ENCODE measurements at regions not wholly inside any gene's neighbourhood (a gene's known extent, or its start where the extent isn't known, plus 50 kb on each side); places are given as distances from the start of the nearest gene placed in this dataset.

- Histone ChIP-seq H4K20me1 (ENCODE audit: insufficient read depth) (no peaks in the 10 kb centered on the region), H3K4me3 (replicated peaks in 1 of 2; ENCODE audit: low read depth in 1 of 2, low read length in 2 of 2) (no peak overlapping the region), H3K36me3 (ENCODE audit: control insufficient read depth in 1 of 2, insufficient read depth in 2 of 2, low read length in 2 of 2) (no peaks in the 10 kb centered on the region), H3K4me1 (ENCODE audit: control insufficient read depth in 1 of 2, insufficient read depth in 2 of 2, low read length in 2 of 2) (no peaks in the 10 kb centered on the region), H3K27ac (ENCODE audit: low read depth, low read length) (no peak overlapping the region), H2AFZ (ENCODE audit: low read depth, low read length, poor library complexity, severe bottlenecking) (no peak overlapping the region), H3K9me2 (ENCODE audit: insufficient read depth) (no peaks in the 10 kb centered on the region), H3K27me3 (ENCODE audit: insufficient read depth, low read length) (no peaks in the 10 kb centered on the region), H3K9ac (ENCODE audit: low read length) (no peak overlapping the region), H3K9me3 (ENCODE audit: control insufficient read depth in 1 of 2, insufficient read depth in 1 of 2, low read depth in 1 of 2, low read length in 2 of 2) (no peaks in the 10 kb centered on the region), H3K4me2 (ENCODE audit: low read length) (no peak overlapping the region), H3K79me2 (ENCODE audit: insufficient read depth, low read length) (no peaks in the 10 kb centered on the region)
- no TSS peak for BruUV-seq (replicated peaks)
- intact Hi-C loops (cut with micrococcal nuclease) = no loop called here
- TF ChIP-seq RAD21 (IDR thresholded peaks at IDR 0.05; ENCODE audit: low read depth) = no peak
- TF ChIP-seq MAX (IDR thresholded peaks at IDR 0.05) = no peak
- TF ChIP-seq SP1 (IDR thresholded peaks at IDR 0.05; ENCODE audit: low read depth) = no peak
- TF ChIP-seq POLR2AphosphoS5 (IDR thresholded peaks at IDR 0.05; ENCODE audit: low read depth, low read length) = no peak
- no peak for TF ChIP-seq SRF (IDR thresholded peaks at IDR 0.05; ENCODE audit: low read depth)
- TF ChIP-seq CBX3 (IDR thresholded peaks at IDR 0.05; ENCODE audit: low read depth) = no peak
- TF ChIP-seq SIN3A (IDR thresholded peaks at IDR 0.05; ENCODE audit: low read depth) = no peak
- TF ChIP-seq EGR1 (IDR thresholded peaks at IDR 0.05; ENCODE audit: low read depth) = no peak
- TF ChIP-seq CEBPB (IDR thresholded peaks at IDR 0.05; ENCODE audit: low read depth) = no peak
- DNase-seq (ENCODE audit: low read depth, low spot score) = no peak
- RAD21 ChIA-PET (ENCODE audit: low non-redundant PET in 1 of 2, low total read pairs in 2 of 2, uncharacterized antibody in 2 of 2, unreplicated experiment in 2 of 2) = no interaction called here
- ATAC-seq = no peak
- POLR2A ChIA-PET = no interaction called here
- CTCF ChIA-PET = no interaction called here
Observed at GRCh38 chr13:85724546-85725432, 74.4 kb downstream of the SLITRK6 start.

- Histone ChIP-seq H3K4me3 (replicated peaks in 1 of 2; ENCODE audit: low read depth in 1 of 2, low read length in 2 of 2) (no peak overlapping the region), H4K20me1 (ENCODE audit: insufficient read depth) (no peaks in the 10 kb centered on the region), H3K4me1 (ENCODE audit: control insufficient read depth in 1 of 2, insufficient read depth in 2 of 2, low read length in 2 of 2) (no peaks in the 10 kb centered on the region), H3K27ac (ENCODE audit: low read depth, low read length) (no peak overlapping the region), H3K9ac (ENCODE audit: low read length) (no peak overlapping the region), H3K36me3 (ENCODE audit: control insufficient read depth in 1 of 2, insufficient read depth in 2 of 2, low read length in 2 of 2) (no peaks in the 10 kb centered on the region), H3K4me2 (ENCODE audit: low read length) (no peak overlapping the region), H3K27me3 (ENCODE audit: insufficient read depth, low read length) (no peaks in the 10 kb centered on the region), H3K9me3 (ENCODE audit: control insufficient read depth in 1 of 2, insufficient read depth in 1 of 2, low read depth in 1 of 2, low read length in 2 of 2) (no peaks in the 10 kb centered on the region), H3K79me2 (ENCODE audit: insufficient read depth, low read length) (no peaks in the 10 kb centered on the region), H3K9me2 (ENCODE audit: insufficient read depth) (no peaks in the 10 kb centered on the region), H2AFZ (ENCODE audit: low read depth, low read length, poor library complexity, severe bottlenecking) (no peak overlapping the region)
- DNase-seq (ENCODE audit: low read depth, low spot score) (no peak), ATAC-seq (no peak)
- ChIA-PET RAD21 (ENCODE audit: low non-redundant PET in 1 of 2, low total read pairs in 2 of 2, uncharacterized antibody in 2 of 2, unreplicated experiment in 2 of 2) (no interaction called here), CTCF (no interaction called here), POLR2A (no interaction called here)
- BruUV-seq (replicated peaks) = no TSS peak
- intact Hi-C loops (cut with micrococcal nuclease) = no loop called here
- TF ChIP-seq REST (IDR thresholded peaks at IDR 0.05; ENCODE audit: low read depth) (no peak), ELF1 (IDR thresholded peaks at IDR 0.05; ENCODE audit: borderline replicate concordance, low read depth) (no peak), EGR1 (IDR thresholded peaks at IDR 0.05; ENCODE audit: low read depth) (no peak), ZNF274 (IDR thresholded peaks at IDR 0.05; ENCODE audit: low read depth, low read length) (no peak), JUND (IDR thresholded peaks at IDR 0.05) (no peak), ATF3 (IDR thresholded peaks at IDR 0.05) (no peak), SIN3A (IDR thresholded peaks at IDR 0.05; ENCODE audit: low read depth) (no peak), POLR2A (IDR thresholded peaks at IDR 0.05; ENCODE audit: borderline replicate concordance, extremely low read depth, insufficient read depth, insufficient read length) (no peak), POLR2AphosphoS5 (IDR thresholded peaks at IDR 0.05; ENCODE audit: low read depth, low read length) (no peak), MAX (IDR thresholded peaks at IDR 0.05) (no peak), FOSL1 (IDR thresholded peaks at IDR 0.05; ENCODE audit: low read depth) (no peak)
Observed at GRCh38 chr13:85719749-85720148, 79.5 kb downstream of the SLITRK6 start.

Measured in HCT116 (cell line).